SK-N-MC (cell line): ENCODE measurements at regions not wholly inside any gene's neighbourhood (a gene's known extent, or its start where the extent isn't known, plus 50 kb on each side); places are given as distances from the start of the nearest gene placed in this dataset.

ENCODE experiments used
- EZH2 ChIP-seq: fragments of 200-600 bp; sonication (generic); IDR thresholded peaks from one replicate; pipeline ENCODE4 v1.6.1; 2017; ENCODE audit warnings: antibody characterized with exemption
- POLR2AphosphoS5 ChIP-seq: IDR thresholded peaks from 2 replicates; pipeline ENCODE4 v1.6.1; 2012; ENCODE audit warnings: mild to moderate bottlenecking, low read depth, low read length, borderline replicate concordance

- TF ChIP-seq EZH2 (no peak), POLR2AphosphoS5 (no peak)
Measured at GRCh38 chr16:59392911-59393310, 658.8 kb upstream of the GOT2 start.
